Vagina (tissue), 2 donors: ENCODE measurements at regions not wholly inside any gene's neighbourhood (a gene's known extent, or its start where the extent isn't known, plus 50 kb on each side); places are given as distances from the start of the nearest gene placed in this dataset.

Source experiments
- POLR2A ChIP-seq, 2 donors: fragments of 450-650 bp; IDR thresholded peaks; one replicate each; pipeline ENCODE4 v1.6.1; 2017; ENCODE audit warnings: antibody characterized with exemption in 2 of 2, mild to moderate bottlenecking in 2 of 2, moderate library complexity in 2 of 2
- POLR2AphosphoS5 ChIP-seq, 2 donors: sonication (generic); formaldehyde crosslinking; IDR thresholded peaks; one replicate each; pipeline ENCODE4 v1.9.0; 2017; ENCODE audit warnings: antibody characterized with exemption in 2 of 2, mild to moderate bottlenecking in 2 of 2, low read depth in 1 of 2; ENCODE audit not compliant: insufficient read depth in 1 of 2
- TF ChIP-seq, protein P1 (sequence below), 3 experiments: fragments of 450-650 bp in 2 of 3; fragments of 200-600 bp in 1 of 3; sonication (generic) in 1 of 3; IDR thresholded peaks; one replicate each; pipeline ENCODE4 v1.5.1; 2017 to 2019; ENCODE audit warnings: antibody characterized with exemption in 3 of 3, mild to moderate bottlenecking in 2 of 3, moderate library complexity in 2 of 3

DNA sequence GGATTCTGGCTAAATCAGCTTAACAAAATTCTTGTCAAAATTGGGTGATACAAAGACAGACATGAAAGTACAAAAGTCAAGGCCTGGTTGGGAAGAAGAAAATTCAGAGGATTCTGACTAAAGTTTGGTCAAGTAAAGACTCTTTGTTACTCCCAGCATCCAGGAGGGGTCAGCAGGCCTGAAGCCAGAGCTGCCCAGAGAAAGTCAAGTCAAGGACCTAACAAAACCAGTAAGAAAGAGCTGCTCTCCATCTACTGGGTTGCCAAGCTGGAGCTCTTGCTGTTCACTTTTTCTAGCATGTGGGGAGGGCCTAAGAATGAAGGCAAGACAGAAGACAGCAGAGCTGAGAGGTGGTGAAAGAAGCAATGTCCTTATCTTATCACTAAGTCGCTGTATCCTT, 143.3 kb downstream of the C1D start:
- TF ChIP-seq, protein P1, sequence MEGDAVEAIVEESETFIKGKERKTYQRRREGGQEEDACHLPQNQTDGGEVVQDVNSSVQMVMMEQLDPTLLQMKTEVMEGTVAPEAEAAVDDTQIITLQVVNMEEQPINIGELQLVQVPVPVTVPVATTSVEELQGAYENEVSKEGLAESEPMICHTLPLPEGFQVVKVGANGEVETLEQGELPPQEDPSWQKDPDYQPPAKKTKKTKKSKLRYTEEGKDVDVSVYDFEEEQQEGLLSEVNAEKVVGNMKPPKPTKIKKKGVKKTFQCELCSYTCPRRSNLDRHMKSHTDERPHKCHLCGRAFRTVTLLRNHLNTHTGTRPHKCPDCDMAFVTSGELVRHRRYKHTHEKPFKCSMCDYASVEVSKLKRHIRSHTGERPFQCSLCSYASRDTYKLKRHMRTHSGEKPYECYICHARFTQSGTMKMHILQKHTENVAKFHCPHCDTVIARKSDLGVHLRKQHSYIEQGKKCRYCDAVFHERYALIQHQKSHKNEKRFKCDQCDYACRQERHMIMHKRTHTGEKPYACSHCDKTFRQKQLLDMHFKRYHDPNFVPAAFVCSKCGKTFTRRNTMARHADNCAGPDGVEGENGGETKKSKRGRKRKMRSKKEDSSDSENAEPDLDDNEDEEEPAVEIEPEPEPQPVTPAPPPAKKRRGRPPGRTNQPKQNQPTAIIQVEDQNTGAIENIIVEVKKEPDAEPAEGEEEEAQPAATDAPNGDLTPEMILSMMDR (IDR thresholded peaks at IDR 0.05) = no peak
- TF ChIP-seq POLR2AphosphoS5 (IDR thresholded peaks at IDR 0.05; ENCODE audit: insufficient read depth in 1 of 2, low read depth in 1 of 2) (no peak), POLR2A (IDR thresholded peaks at IDR 0.05) (no peak)
